Heart left ventricle (tissue), 16 donors: ENCODE measurements at regions not wholly inside any gene's neighbourhood (a gene's known extent, or its start where the extent isn't known, plus 50 kb on each side); places are given as distances from the start of the nearest gene placed in this dataset.

ENCODE experiments used
- ATAC-seq, 4 donors: fragments of 200-7000 bp; cut with Tn5 transposase; one replicate each; pipeline ENCODE4 v1.9.1; 2020 to 2022; ENCODE audit warnings: moderate library complexity in 4 of 4, mild to moderate bottlenecking in 3 of 4, moderate number of reproducible peaks in 1 of 4
- DNase-seq, 5 donors: peaks; one replicate each; pipeline ENCODE4 v3.0.0-alpha.2; 2020
- H3K27ac ChIP-seq, 12 donors: fragments of 200-600 bp; sonication (generic) in 4 of 12; one replicate each; pipeline versions ENCODE4 v1.5.0 to v1.8.0; 2016 to 2022; ENCODE audit warnings: mild to moderate bottlenecking in 2 of 12
- H3K27me3 ChIP-seq, 9 donors: fragments of 200-600 bp; sonication (generic) in 2 of 9; one replicate each; pipeline versions ENCODE4 v1.5.1 to v1.8.0; 2016 to 2022; ENCODE audit warnings: mild to moderate bottlenecking in 3 of 9
- H3K36me3 ChIP-seq, 9 donors: fragments of 200-600 bp; sonication (generic) in 2 of 9; one replicate each; pipeline versions ENCODE4 v1.5.0 to v1.8.0; 2018 to 2022; ENCODE audit warnings: mild to moderate bottlenecking in 2 of 9
- H3K4me1 ChIP-seq, 12 donors: fragments of 200-600 bp; sonication (generic) in 4 of 12; one replicate each; pipeline versions ENCODE4 v1.5.0 to v1.8.0; 2016 to 2022; ENCODE audit warnings: mild to moderate bottlenecking in 3 of 12
- H3K4me3 ChIP-seq, 12 donors: fragments of 200-600 bp; sonication (generic) in 4 of 12; one replicate each; pipeline versions ENCODE4 v1.5.0 to v1.8.0; 2017 to 2022; ENCODE audit warnings: mild to moderate bottlenecking in 9 of 12, moderate library complexity in 4 of 12
- H3K9me3 ChIP-seq, 12 donors: fragments of 200-600 bp; sonication (generic) in 4 of 12; one replicate each; pipeline versions ENCODE4 v1.5.0 to v1.8.0; 2016 to 2022; ENCODE audit warnings: mild to moderate bottlenecking in 1 of 12
- POLR2A ChIP-seq, 2 donors: fragments of 450-650 bp; IDR thresholded peaks; one replicate each; pipeline ENCODE4 v1.6.1; 2017; ENCODE audit warnings: antibody characterized with exemption in 2 of 2, mild to moderate bottlenecking in 2 of 2, moderate library complexity in 2 of 2
- WGBS, 4 donors: extraction: QIAGEN DNeasy Blood & Tissue Kit in 2 of 4; methylation state at CpG; one replicate each; pipeline versions ENCODE4 v1.1.5 to v1.1.7; 2013 to 2018; 5-methylcytosine and 5-hydroxymethylcytosine counted together
- intact Hi-C, 10 donors: fragments of 100-400 bp; cut with DNase I; formaldehyde crosslinking; loops; one replicate each; pipeline versions ENCODE4 v1.11.1 to v1.14.2; 2022
- TF ChIP-seq, protein P1 (sequence below), 12 donors: fragments of 200-600 bp; sonication (generic) in 4 of 12; IDR thresholded peaks; one replicate each; pipeline versions ENCODE4 v1.5.0 to v1.8.0; 2018 to 2022; ENCODE audit warnings: antibody characterized with exemption in 12 of 12, mild to moderate bottlenecking in 5 of 12
- donor health status: ischemic (EF 13 %, LVEDD 7.1; RV severe dilation, severe dysfunction).
- donor health status: healthy with polysubstance abuse.
- donor health status: DM: no; HTN: yes; CAD: no.
- donor health status: DM: no; HTN: no; CAD: no.
- donor health status: ischemic (EF 25% LVEDD 6.9; RV normal size, moderate dysfunction).
- donor health status: ischemic (EF 25% LVEDD 5.7; RV mildly dilated, moderate dysfunction).
- donor health status: healthy.
- donor health status: DM: yes; HTN: yes; CAD: no.
- donor health status: ischemic (EF 35%, LVEDD 5.7; RV mildly dilated, moderate dysfunction).
- donor health status: nonischemic (EF 11% LVEDD 7.7; RV severe dilation, severe dysfunction).
- donor health status: DM: yes; HTN: yes; CAD: no.
- donor health status: PGD.
- donor health status: ischemic (EF 29% LVEDD 5.4; RV normal size, mild dysfunction).
- donor health status: nonischemic (EF 23%, LVEDD 6.1; RV moderate dilation, normal function).

DNA sequence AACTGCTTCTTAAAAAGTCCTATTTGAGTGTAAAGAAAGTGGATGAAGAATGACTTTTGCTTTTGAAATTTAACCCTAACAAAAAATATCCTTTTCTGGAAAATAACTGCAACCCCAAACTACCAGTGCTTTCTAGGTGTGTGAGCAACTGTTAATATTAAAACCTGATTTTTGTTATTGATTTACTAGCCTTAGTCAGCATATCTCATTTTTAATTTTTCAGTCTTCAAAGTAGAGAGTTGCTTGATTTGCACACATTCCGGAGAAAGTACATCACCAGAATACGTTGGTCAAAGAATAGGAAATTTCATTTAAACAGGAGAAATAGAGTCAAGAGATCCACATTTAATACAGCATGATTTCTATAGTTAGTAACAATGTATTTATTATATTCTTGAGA lies 141.8 kb upstream of the ADAMTS5 start:
- no peak for ATAC-seq
- DNase-seq = no peak
- Histone ChIP-seq H3K27me3 (no peaks in the 10 kb centered on the region), H3K27ac (no peak overlapping the region), H3K36me3 (no peaks in the 10 kb centered on the region), H3K4me3 (no peak overlapping the region), H3K4me1 (peaks cover 0 to 5% (median 0%) of the 10 kb centered on the region in 12 donors), H3K9me3 (no peaks in the 10 kb centered on the region)
- TF ChIP-seq, protein P1, sequence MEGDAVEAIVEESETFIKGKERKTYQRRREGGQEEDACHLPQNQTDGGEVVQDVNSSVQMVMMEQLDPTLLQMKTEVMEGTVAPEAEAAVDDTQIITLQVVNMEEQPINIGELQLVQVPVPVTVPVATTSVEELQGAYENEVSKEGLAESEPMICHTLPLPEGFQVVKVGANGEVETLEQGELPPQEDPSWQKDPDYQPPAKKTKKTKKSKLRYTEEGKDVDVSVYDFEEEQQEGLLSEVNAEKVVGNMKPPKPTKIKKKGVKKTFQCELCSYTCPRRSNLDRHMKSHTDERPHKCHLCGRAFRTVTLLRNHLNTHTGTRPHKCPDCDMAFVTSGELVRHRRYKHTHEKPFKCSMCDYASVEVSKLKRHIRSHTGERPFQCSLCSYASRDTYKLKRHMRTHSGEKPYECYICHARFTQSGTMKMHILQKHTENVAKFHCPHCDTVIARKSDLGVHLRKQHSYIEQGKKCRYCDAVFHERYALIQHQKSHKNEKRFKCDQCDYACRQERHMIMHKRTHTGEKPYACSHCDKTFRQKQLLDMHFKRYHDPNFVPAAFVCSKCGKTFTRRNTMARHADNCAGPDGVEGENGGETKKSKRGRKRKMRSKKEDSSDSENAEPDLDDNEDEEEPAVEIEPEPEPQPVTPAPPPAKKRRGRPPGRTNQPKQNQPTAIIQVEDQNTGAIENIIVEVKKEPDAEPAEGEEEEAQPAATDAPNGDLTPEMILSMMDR (IDR thresholded peaks at IDR 0.05) = no peak
- TF ChIP-seq POLR2A (IDR thresholded peaks at IDR 0.05) = no peak
- whole genome bisulfite sequencing, 4 donors = 70 to 97% (median 85%) methylated on average over 2 of the region's 2 CpGs
- intact Hi-C loops = no loop called here

DNA sequence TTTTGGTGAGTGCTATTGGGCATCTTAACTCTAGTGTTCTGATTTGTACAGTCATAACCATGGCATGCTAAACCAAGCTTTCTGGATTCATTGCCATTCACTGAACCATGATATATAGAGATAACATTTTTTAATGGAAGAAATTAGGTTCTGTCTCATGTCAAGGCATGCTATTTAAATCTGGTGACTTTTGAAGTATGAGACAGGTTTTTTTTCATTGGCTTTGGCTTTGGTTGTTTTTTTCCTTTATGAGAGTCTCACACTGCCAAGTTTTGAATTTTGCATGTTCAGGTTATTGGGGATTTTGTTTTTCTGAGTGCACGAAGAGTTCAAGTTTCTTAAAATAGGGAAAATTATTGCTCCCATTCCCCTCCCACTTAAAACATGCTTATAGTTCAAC lies 141.3 kb upstream of the ADAMTS5 start:
- Histone ChIP-seq H3K36me3 (no peaks in the 10 kb centered on the region), H3K4me1 (peaks cover 0 to 5% (median 0%) of the 10 kb centered on the region in 12 donors), H3K4me3 (no peak overlapping the region), H3K27me3 (no peaks in the 10 kb centered on the region), H3K9me3 (no peaks in the 10 kb centered on the region), H3K27ac (no peak overlapping the region)
- DNase-seq (no peak), ATAC-seq (no peak)
- WGBS, 4 donors = 76 to 82% (median 80%) methylated on average over 1 of the region's 1 CpG
- intact Hi-C loops = no loop called here
- no peak for TF ChIP-seq POLR2A (IDR thresholded peaks at IDR 0.05)

DNA sequence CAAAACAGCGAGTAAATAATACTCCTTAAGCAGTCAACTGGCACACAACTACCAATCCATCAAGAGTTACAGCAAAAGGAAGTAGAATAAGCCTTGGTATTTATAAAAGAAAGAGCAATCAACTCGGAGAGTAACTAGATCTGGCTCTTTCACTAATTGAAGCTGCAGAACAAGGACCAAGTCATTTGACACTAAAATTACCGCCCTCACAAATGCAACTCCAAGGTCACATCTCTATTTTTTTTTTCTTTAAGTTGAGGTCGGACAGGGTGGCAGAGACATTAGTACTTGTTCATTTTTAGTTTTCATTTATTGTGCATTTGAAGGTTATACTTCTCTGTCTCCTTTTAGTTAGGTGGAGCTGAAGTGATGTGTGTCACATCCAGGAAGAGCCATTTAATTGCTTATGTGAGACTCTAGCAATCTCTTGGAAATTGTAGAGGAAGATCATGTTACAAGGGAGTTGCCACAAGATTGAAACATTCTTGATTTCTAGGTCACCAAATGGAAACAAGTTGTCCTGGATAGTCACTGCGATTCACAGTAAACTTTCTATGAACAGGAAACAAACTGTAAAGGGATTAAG lies 138.1 kb upstream of the ADAMTS5 start:
- peak in 3 of 4 donors; percentile 20 to 54 (median 37) for ATAC-seq
- no peaks in the 10 kb centered on the region for H3K9me3 ChIP-seq
- 44 to 57% (median 48%) methylated on average over 5 of the region's 5 CpGs for WGBS, 4 donors

GRCh38 chr21:27103768-27104167 lies 136.9 kb upstream of the ADAMTS5 start:
- ATAC-seq (no peak), DNase-seq (no peak)
- no peaks in the 10 kb centered on the region for H3K36me3 ChIP-seq
- no peak overlapping the region for H3K27ac ChIP-seq
- peaks cover 0 to 10% (median 0%) of the 10 kb centered on the region in 12 donors for H3K9me3 ChIP-seq
- TF ChIP-seq, protein P1 (IDR thresholded peaks at IDR 0.05) = no peak
- TF ChIP-seq POLR2A (IDR thresholded peaks at IDR 0.05) = no peak
- intact Hi-C loops = no loop called here
- H3K4me3 ChIP-seq = no peak overlapping the region
- no peaks in the 10 kb centered on the region for H3K27me3 ChIP-seq
- H3K4me1 ChIP-seq = peaks cover 0 to 5% (median 0%) of the 10 kb centered on the region in 12 donors

More for the DNA sequence above, 138.1 kb upstream of the ADAMTS5 start:
- H3K4me1 ChIP-seq = peaks cover 0 to 5% (median 0%) of the 10 kb centered on the region in 12 donors
- DNase-seq = no peak
- intact Hi-C loops = no loop called here
- H3K4me3 ChIP-seq = no peak overlapping the region
- H3K27ac ChIP-seq = no peak overlapping the region
- TF ChIP-seq, protein P1 (IDR thresholded peaks at IDR 0.05) = no peak
- no peak for TF ChIP-seq POLR2A (IDR thresholded peaks at IDR 0.05)
- H3K36me3 ChIP-seq = no peaks in the 10 kb centered on the region
- H3K27me3 ChIP-seq = no peaks in the 10 kb centered on the region

GRCh38 chr21:27101523-27101922 lies 134.6 kb upstream of the ADAMTS5 start:
- H3K9me3 ChIP-seq = peaks cover 0 to 12% (median 0%) of the 10 kb centered on the region in 12 donors
- H3K4me3 ChIP-seq = no peak overlapping the region
- no peaks in the 10 kb centered on the region for H3K27me3 ChIP-seq
- TF ChIP-seq, protein P1 (IDR thresholded peaks at IDR 0.05) = no peak
- no peak for TF ChIP-seq POLR2A (IDR thresholded peaks at IDR 0.05)
- H3K27ac ChIP-seq = no peak overlapping the region
- 61 to 82% (median 76%) methylated on average over 1 of the region's 1 CpG for WGBS, 4 donors
- peaks cover 0 to 5% (median 0%) of the 10 kb centered on the region in 12 donors for H3K4me1 ChIP-seq
- no peaks in the 10 kb centered on the region for H3K36me3 ChIP-seq
- no peak for DNase-seq
- intact Hi-C loops = no loop called here
- ATAC-seq = no peak
